Skeletal muscle satellite cell (primary cell): ENCODE measurements at regions not wholly inside any gene's neighbourhood (a gene's known extent, or its start where the extent isn't known, plus 50 kb on each side); places are given as distances from the start of the nearest gene placed in this dataset.
"Not testable (repeated sequence)": the region's sequence is repeated elsewhere in the genome, so short reads cannot be mapped to it uniquely, and the experiment has no call there.

Source experiments
- H3K27me3 ChIP-seq: 2 replicates; pipeline ENCODE4 v1.7.0; 2013; ENCODE audit warnings: low read length; ENCODE audit not compliant: control insufficient read depth, insufficient read depth
- H3K36me3 ChIP-seq: 2 replicates; pipeline ENCODE4 v1.7.0; 2013; ENCODE audit warnings: mild to moderate bottlenecking, control low read depth, low read length; ENCODE audit not compliant: insufficient read depth
- H3K4me1 ChIP-seq: 2 replicates; pipeline ENCODE4 v1.7.0; 2013; ENCODE audit warnings: low read length; ENCODE audit not compliant: control insufficient read depth, insufficient read depth
- H3K4me2 ChIP-seq: 2 replicates; pipeline ENCODE4 v1.7.0; 2013; ENCODE audit warnings: mild to moderate bottlenecking, low read length
- H3K4me3 ChIP-seq: 2 replicates; pipeline ENCODE4 v1.7.0; 2013; ENCODE audit warnings: low read length
- H3K9ac ChIP-seq: 2 replicates; pipeline ENCODE4 v1.7.0; 2013; ENCODE audit warnings: mild to moderate bottlenecking, low read depth, low read length, moderate library complexity
- H3K9me3 ChIP-seq: replicated peaks from 2 replicates; pipeline ENCODE4 v1.7.0; 2013; ENCODE audit warnings: mild to moderate bottlenecking, control low read depth, low read length

DNA sequence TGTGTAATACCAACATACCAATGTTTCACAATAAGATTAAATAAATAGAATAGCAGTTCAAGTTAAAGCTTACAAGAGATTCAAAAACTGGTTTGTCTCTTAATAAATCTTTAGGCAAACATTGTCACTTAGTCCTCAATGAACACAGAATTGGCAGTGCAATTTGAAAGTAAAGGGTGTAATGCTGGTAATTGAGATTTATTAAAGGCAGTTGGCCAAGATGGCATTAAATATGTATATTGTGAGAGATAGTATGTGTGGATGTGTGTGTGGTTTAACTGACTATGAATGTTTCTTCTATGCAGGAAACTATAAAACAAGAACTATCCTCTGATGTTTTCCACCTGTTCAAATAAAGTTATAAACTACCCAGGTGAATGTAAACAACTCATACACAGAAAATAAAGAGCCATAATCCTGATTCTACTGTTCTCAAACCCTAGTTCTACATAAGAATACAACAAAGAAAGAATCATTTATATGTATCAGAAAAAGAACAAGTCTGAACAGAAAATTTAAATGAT, 267.9 kb upstream of the PTCHD4 start:
- no peak overlapping the region for H3K4me2 ChIP-seq
- H3K4me3 ChIP-seq, result no peak overlapping the region
- no peaks in the 10 kb centered on the region for H3K27me3 ChIP-seq
- H3K9me3 ChIP-seq, result no peaks in the 10 kb centered on the region
- H3K9ac ChIP-seq, result no peak overlapping the region
- H3K4me1 ChIP-seq, result no peaks in the 10 kb centered on the region
- H3K36me3 ChIP-seq, result no peaks in the 10 kb centered on the region

DNA sequence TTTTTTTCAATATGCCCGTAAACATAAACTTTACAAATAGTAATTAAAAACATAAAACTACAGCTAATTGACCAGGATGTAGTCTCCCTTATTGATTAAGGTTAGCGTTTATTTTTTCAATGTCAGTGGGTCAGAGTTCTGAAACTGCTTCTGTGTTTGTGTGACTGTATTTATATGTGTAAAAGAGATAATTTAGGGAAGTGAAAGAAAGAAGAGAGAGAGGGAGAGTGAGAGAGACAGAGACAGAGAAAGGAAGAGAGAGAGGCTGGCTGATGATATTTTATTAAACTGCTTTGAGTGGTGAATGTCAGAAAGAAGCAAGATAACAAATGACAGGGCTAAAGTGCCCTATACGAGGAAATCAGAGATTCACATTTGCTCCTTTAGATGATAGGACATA, 266.1 kb upstream of the PTCHD4 start:
- H3K36me3 ChIP-seq, result no peaks in the 10 kb centered on the region
- no peak overlapping the region for H3K4me2 ChIP-seq
- H3K9me3 ChIP-seq, result no peaks in the 10 kb centered on the region
- no peaks in the 10 kb centered on the region for H3K4me1 ChIP-seq
- no peaks in the 10 kb centered on the region for H3K27me3 ChIP-seq
- H3K4me3 ChIP-seq, result no peak overlapping the region
- H3K9ac ChIP-seq, result no peak overlapping the region

DNA sequence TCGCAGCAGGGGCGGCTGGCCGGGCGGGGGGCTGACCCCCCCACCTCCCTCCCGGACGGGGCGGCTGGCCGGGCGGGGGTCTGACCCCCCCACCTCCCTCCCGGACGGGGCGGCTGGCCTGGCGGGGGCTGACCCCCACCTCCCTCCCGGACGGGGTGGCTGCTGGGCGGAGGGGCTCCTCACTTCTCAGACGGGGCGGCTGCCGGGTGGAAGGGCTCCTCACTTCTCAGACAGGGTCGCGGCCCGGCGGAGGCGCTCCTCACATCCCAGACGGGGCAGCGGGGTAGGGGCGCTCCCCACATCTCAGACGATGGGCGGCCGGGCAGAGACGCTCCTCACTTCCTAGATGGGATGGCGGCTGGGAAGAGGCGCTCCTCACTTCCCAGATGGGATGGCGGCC, 260.2 kb upstream of the PTCHD4 start:
- H3K36me3 ChIP-seq, result not testable (repeated sequence)

DNA sequence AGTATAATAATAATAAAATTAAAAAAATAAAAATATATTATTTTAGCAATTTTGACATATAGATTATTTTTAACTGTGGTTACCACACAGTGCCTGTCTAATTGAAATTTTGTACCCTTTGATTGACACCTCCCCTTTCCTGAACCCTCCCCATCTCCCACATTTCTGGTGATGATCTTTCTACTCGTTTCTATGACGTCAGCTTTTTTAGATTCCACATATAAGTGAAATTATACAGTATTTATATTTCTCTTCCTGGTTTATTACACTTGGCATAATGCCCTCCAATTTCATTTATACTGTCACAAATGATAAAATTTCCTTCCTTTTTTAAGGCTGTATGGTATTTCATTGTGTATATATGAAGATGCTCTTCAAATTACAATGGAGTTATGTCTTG, 258.1 kb upstream of the PTCHD4 start:
- no peaks in the 10 kb centered on the region for H3K9me3 ChIP-seq
- no peak overlapping the region for H3K4me2 ChIP-seq
- no peaks in the 10 kb centered on the region for H3K27me3 ChIP-seq

More for the DNA sequence above, 260.2 kb upstream of the PTCHD4 start:
- H3K9ac ChIP-seq, H3K4me3 ChIP-seq, H3K27me3 ChIP-seq, H3K4me2 ChIP-seq, H3K9me3 ChIP-seq, H3K4me1 ChIP-seq: not testable (repeated sequence)

DNA sequence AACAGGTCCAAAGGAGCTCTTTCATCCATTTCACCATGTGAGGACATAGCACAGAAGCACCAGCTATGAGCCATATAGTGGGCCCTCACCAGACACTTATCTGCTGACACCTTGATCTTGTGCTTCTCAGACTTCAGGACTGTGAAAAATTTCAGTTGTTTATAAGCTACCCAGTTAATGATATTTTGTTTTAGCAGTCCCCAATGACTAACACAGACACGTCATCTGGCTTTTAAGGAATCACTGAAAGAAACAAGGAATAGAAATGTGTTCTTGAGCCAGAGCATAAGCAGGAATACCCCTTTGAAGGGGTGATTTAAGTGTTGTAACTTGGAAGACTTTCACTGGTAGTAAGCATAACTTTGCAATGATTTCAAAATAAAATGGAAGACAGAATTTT, 214.7 kb upstream of the PTCHD4 start:
- no peaks in the 10 kb centered on the region for H3K9me3 ChIP-seq
- H3K4me2 ChIP-seq, result no peak overlapping the region
- H3K36me3 ChIP-seq, result no peaks in the 10 kb centered on the region
- H3K27me3 ChIP-seq, result no peaks in the 10 kb centered on the region
- H3K4me1 ChIP-seq, result peaks cover 6% of the 10 kb centered on the region
- H3K4me3 ChIP-seq, result no peak overlapping the region
- no peak overlapping the region for H3K9ac ChIP-seq

More for the DNA sequence above, 258.1 kb upstream of the PTCHD4 start:
- Histone ChIP-seq H3K4me3 (no peak overlapping the region), H3K4me1 (no peaks in the 10 kb centered on the region), H3K36me3 (no peaks in the 10 kb centered on the region), H3K9ac (no peak overlapping the region)

DNA sequence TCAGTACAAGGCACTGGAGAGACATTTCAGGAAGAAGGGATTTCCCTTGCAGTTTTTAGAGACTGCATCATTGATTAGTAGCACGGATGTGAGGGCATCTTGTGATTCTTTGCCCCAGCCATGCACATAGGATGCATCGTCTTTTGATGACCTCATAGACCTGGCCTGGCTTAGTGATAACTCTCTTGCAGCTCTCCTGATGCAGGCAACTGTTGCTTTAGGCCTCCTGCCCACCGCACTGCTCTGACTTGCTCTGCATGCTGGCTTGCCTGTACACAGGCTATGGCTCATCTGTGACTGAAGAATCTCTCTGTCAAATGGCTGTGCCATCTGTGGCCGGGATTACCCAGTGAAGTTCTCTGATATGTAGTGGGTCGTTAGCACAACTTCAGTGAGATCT, 207.7 kb upstream of the PTCHD4 start:
- no peaks in the 10 kb centered on the region for H3K36me3 ChIP-seq
- no peak overlapping the region for H3K4me3 ChIP-seq
- no peaks in the 10 kb centered on the region for H3K27me3 ChIP-seq
- no peak overlapping the region for H3K4me2 ChIP-seq
- H3K4me1 ChIP-seq, result peaks cover 3% of the 10 kb centered on the region
- no peaks in the 10 kb centered on the region for H3K9me3 ChIP-seq
- no peak overlapping the region for H3K9ac ChIP-seq

DNA sequence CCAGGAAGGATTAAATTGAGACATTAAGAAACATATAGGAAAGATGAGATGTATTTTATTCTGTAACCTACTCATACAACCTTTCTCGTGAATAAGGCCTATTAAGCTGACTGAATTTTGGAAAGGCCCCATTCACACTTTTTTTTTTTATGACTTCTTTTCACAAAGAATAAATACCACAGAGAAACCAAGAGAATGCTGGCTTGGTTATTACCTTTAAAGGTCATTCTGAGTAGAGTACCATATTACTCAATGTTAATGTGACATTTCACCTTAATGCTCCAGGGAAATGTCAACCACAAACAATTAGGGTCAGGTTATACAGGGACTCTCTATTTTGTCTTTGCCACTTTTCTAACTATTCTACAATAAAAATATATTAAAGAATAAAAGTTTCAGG, 204.9 kb upstream of the PTCHD4 start:
- no peaks in the 10 kb centered on the region for H3K9me3 ChIP-seq

DNA sequence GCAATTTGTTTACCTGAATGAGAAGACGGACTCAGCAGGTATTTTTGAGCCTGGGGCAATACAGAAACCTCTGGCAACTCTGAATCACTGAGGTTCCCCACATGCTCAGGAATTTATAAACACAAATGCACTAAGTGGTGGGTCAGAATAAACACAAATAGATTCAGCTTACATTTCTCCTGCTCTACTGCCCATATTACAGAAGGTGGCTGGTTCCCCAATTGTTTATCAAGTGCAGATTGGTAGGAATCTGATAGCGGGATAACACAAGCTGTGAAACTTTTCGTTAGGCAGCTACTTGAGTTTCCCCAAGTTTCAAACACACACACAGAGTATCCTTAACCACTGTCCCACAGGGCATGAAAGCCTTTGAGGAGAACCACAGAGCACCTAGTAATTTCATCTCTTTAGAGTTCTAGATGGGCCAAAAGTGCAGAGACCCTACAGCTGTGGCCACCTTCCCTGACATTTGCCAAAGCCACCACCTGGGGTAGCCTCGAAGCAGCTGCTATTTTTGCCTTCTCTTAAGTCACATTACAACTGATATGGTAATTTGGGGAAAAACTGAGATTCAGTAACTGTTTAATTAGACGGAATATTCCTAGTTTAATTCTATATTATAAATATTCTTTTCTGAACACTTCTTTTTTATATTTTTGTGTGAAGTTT, 204.2 kb upstream of the PTCHD4 start:
- no peaks in the 10 kb centered on the region for H3K9me3 ChIP-seq
- no peaks in the 10 kb centered on the region for H3K36me3 ChIP-seq
- no peak overlapping the region for H3K4me2 ChIP-seq
- H3K4me3 ChIP-seq, result no peak overlapping the region
- no peaks in the 10 kb centered on the region for H3K27me3 ChIP-seq
- no peaks in the 10 kb centered on the region for H3K4me1 ChIP-seq
- H3K9ac ChIP-seq, result no peak overlapping the region

More for the DNA sequence above, 204.9 kb upstream of the PTCHD4 start:
- H3K4me2 ChIP-seq, result no peak overlapping the region
- H3K27me3 ChIP-seq, result no peaks in the 10 kb centered on the region
- no peaks in the 10 kb centered on the region for H3K36me3 ChIP-seq
- no peak overlapping the region for H3K4me3 ChIP-seq
- no peaks in the 10 kb centered on the region for H3K4me1 ChIP-seq
- H3K9ac ChIP-seq, result no peak overlapping the region

DNA sequence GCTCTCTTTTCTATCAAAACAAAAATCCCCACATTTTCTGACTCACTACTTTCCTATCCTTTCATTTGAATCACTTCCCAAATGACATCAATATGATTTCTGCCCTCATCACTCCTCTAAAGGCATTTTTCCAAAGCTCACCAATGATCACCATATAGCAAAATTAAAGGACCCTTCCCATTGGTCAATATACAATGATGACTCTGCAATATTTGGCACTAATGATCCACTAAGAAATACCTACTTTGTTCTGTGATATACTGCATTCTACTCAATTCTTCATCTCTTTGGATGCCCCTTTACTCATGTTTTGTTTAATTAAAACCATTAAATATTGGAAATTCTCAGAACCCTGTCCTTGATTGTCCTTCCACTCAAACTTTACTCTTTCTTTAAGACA, 200.3 kb upstream of the PTCHD4 start:
- no peak overlapping the region for H3K4me3 ChIP-seq
- H3K9me3 ChIP-seq, result no peaks in the 10 kb centered on the region
- no peaks in the 10 kb centered on the region for H3K36me3 ChIP-seq
- no peaks in the 10 kb centered on the region for H3K4me1 ChIP-seq
- no peaks in the 10 kb centered on the region for H3K27me3 ChIP-seq
- no peak overlapping the region for H3K9ac ChIP-seq
- H3K4me2 ChIP-seq, result no peak overlapping the region

DNA sequence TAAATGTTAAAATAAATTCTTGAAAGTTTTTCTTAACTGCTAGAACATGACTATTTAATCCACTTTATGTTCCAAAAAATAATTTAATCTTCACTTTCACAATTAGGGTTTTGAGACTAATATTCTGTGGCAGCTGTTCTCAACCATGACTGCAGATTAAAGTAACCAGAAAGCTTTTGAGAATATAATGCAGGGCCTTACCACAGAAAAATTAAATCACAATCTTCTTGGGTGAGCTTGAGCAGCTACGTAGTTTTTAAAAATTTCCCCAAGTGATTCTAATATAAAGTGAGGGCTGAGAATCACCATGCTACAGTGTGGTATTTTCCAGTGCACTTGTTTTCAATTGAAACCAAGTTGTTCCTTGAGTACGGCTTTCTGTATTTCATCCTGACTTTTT, 196.6 kb upstream of the PTCHD4 start:
- Histone ChIP-seq H3K4me3 (no peak overlapping the region), H3K4me2 (no peak overlapping the region), H3K4me1 (no peaks in the 10 kb centered on the region), H3K9ac (no peak overlapping the region), H3K36me3 (no peaks in the 10 kb centered on the region), H3K27me3 (no peaks in the 10 kb centered on the region), H3K9me3 (no peaks in the 10 kb centered on the region)

DNA sequence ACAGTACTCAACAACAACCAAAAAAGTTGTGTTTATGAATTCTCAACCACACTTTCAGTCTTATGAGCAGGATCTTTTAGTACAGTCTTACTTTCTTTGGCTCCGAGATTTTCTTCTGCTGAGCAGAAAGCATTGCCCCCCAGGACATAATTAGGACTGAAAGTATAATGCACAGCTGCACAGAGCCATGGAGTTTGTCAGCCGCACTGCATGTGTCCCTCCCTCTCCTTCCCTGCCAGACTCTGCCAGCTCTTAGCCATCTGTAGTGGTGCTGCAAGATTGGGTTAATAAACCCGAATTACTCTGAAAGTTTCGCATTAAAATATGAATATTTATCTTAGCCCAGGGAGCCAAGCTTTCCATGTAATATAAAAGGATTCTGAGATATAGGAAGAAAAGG, 179.6 kb upstream of the PTCHD4 start:
- H3K9ac ChIP-seq, result no peak overlapping the region
- H3K4me2 ChIP-seq, result no peak overlapping the region
- no peaks in the 10 kb centered on the region for H3K27me3 ChIP-seq
- H3K36me3 ChIP-seq, result no peaks in the 10 kb centered on the region
- H3K9me3 ChIP-seq, result no peaks in the 10 kb centered on the region
- no peak overlapping the region for H3K4me3 ChIP-seq
- no peaks in the 10 kb centered on the region for H3K4me1 ChIP-seq

DNA sequence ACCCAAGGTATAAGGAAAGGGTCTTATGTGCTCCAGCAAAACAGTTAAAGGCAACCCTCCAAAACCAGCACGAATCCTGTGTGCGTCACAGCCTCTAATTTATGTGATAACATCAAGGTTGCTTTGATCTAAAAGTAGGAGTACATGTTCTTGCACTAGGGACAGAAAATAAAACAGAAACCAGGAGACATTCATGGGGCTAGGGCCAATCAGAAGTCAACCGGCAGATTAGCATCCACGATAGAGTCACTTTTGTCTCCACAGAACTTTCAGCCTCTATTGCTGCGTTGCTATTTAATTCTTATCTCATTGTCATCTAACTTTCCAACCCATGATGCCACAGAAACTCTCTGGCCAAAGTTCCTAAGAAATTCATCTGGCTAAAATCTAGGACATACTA, 178.8 kb upstream of the PTCHD4 start:
- no peaks in the 10 kb centered on the region for H3K27me3 ChIP-seq
- no peak overlapping the region for H3K4me3 ChIP-seq
- H3K4me2 ChIP-seq, result no peak overlapping the region
- no peak overlapping the region for H3K9ac ChIP-seq
- H3K36me3 ChIP-seq, result no peaks in the 10 kb centered on the region
- H3K9me3 ChIP-seq, result no peaks in the 10 kb centered on the region
- no peaks in the 10 kb centered on the region for H3K4me1 ChIP-seq
